ENCODE measurements at regions not wholly inside any gene's neighbourhood (a gene's known extent, or its start where the extent isn't known, plus 50 kb on each side); places are given as distances from the start of the nearest gene placed in this dataset.

GRCh38 chr3:159867372-159867771, 121.3 kb upstream of the IL12A start:
- TF ChIP-seq EZH2phosphoT487 (IDR thresholded peaks at IDR 0.05; ENCODE audit: low read depth, severe bottlenecking, unreplicated experiment) (no peak), CTCF (IDR thresholded peaks at IDR 0.05; ENCODE audit: poor library complexity) (no peak), EZH2 (IDR thresholded peaks at IDR 0.05; ENCODE audit: borderline replicate concordance) (no peak)

Measured in hepatocyte (in vitro differentiated cells).